GM19025 (cell line): ENCODE measurements at regions not wholly inside any gene's neighbourhood (a gene's known extent, or its start where the extent isn't known, plus 50 kb on each side); places are given as distances from the start of the nearest gene placed in this dataset.
A peak's percentile ranks its signal among the peaks of the same experiment; 100 is the strongest.
"Not testable (repeated sequence)": the region's sequence is repeated elsewhere in the genome, so short reads cannot be mapped to it uniquely, and the experiment has no call there.

Source experiments
- ATAC-seq: cut with Tn5 transposase; IDR thresholded peaks from one replicate; pipeline ENCODE4 v1.9.1; 2021; ENCODE audit warnings: mild to moderate bottlenecking, low read depth, moderate library complexity; ENCODE audit not compliant: unreplicated experiment

GRCh38 chr1:233435622-233436021, 108.1 kb downstream of the MAP3K21 start:
- no peak for ATAC-seq

- ATAC-seq = no peak
These were observed 112.2 kb downstream of the MAP3K21 start for GRCh38 chr1:233439721-233440120.

- no peak for ATAC-seq
These were observed 113.5 kb downstream of the MAP3K21 start for GRCh38 chr1:233440951-233441401.

GRCh38 chr1:233442026-233442780, 114.7 kb downstream of the MAP3K21 start:
- ATAC-seq = no peak

- ATAC-seq = no peak
These were observed 115.7 kb downstream of the MAP3K21 start for GRCh38 chr1:233443040-233443760.

- no peak for ATAC-seq
These were observed 117.0 kb downstream of the MAP3K21 start for GRCh38 chr1:233444484-233444883.

- ATAC-seq = no peak
These were observed 118.2 kb downstream of the MAP3K21 start for GRCh38 chr1:233445737-233446136.

- ATAC-seq = no peak
These were observed 119.4 kb downstream of the MAP3K21 start for GRCh38 chr1:233446935-233447334.

- no peak for ATAC-seq
These were observed 120.7 kb downstream of the MAP3K21 start for GRCh38 chr1:233448109-233448689.

- ATAC-seq = no peak
These were observed 125.2 kb downstream of the MAP3K21 start for GRCh38 chr1:233452724-233453123.

GRCh38 chr1:233453433-233454200, 126.1 kb downstream of the MAP3K21 start:
- ATAC-seq = no peak

GRCh38 chr1:233459470-233459945, 132.0 kb downstream of the MAP3K21 start:
- ATAC-seq = peak; percentile 70

- peak; percentile 24 for ATAC-seq
These were observed 132.4 kb downstream of the MAP3K21 start for GRCh38 chr1:233459968-233460367.

- ATAC-seq = no peak
These were observed 133.2 kb downstream of the MAP3K21 start for GRCh38 chr1:233460692-233461091.

- ATAC-seq = no peak
These were observed 134.3 kb downstream of the MAP3K21 start for GRCh38 chr1:233461847-233462246.

GRCh38 chr1:233463333-233463732, 135.8 kb downstream of the MAP3K21 start:
- no peak for ATAC-seq

- no peak for ATAC-seq
These were observed 138.3 kb downstream of the MAP3K21 start for GRCh38 chr1:233465745-233466343.

- ATAC-seq = no peak
These were observed 143.0 kb upstream of the KCNK1 start for GRCh38 chr1:233470741-233471499.

- ATAC-seq = not testable (repeated sequence)
These were observed 142.1 kb upstream of the KCNK1 start for GRCh38 chr1:233471851-233472250.
